ENCODE measurements at regions not wholly inside any gene's neighbourhood (a gene's known extent, or its start where the extent isn't known, plus 50 kb on each side); places are given as distances from the start of the nearest gene placed in this dataset.

GRCh38 chr1:193625255-193625654, 438.8 kb upstream of the B3GALT2 start:
- 100% methylated on average over 1 of the region's 4 CpGs for WGBS (ENCODE audit: insufficient coverage)
- POLR2A ChIA-PET: no interaction called here
- no peak overlapping the region for H3K4me3 Mint-ChIP-seq

GRCh38 chr1:193619911-193620310, 433.5 kb upstream of the B3GALT2 start:
- H3K36me3 ChIP-seq (ENCODE audit: control insufficient read depth in 2 of 2, extremely low read depth in 1 of 2, insufficient read depth in 1 of 2, low read length in 1 of 2): no peaks in the 10 kb centered on the region
- ATAC-seq (replicated peaks in 1 of 4) (no peak), DNase-seq (no peak)
- peaks cover 0 to 8% (median 3%) of the 10 kb centered on the region in 3 donors for H3K9me3 Mint-ChIP-seq
- H3K9me3 ChIP-seq: no peaks in the 10 kb centered on the region
- no peak overlapping the region for H3K4me3 Mint-ChIP-seq
- ChIA-PET POLR2A (no interaction called here), CTCF (interaction anchor here (0.5 to 0.7 kb wide), 2 partner anchors 8 to 97 kb away, joined by 3 to 4 read pairs; no protein-coding TSS in a partner anchor)
- H3K27ac ChIP-seq (ENCODE audit: low read length): no peak overlapping the region
- H3K27me3 Mint-ChIP-seq: no peaks in the 10 kb centered on the region
- H3K27me3 ChIP-seq (replicated peaks in 1 of 2; ENCODE audit: control insufficient read depth in 2 of 2, extremely low read depth in 1 of 2, insufficient read depth in 2 of 2, low read length in 1 of 2): no peaks in the 10 kb centered on the region
- H3K36me3 Mint-ChIP-seq: peaks cover 2% of the 10 kb centered on the region
- no peak overlapping the region for H3K27ac Mint-ChIP-seq
- WGBS (ENCODE audit: insufficient coverage): 67% methylated on average over 1 of the region's 2 CpGs
- H3K4me3 ChIP-seq (ENCODE audit: control insufficient read depth in 1 of 2, extremely low read depth in 1 of 2, low read length in 1 of 2): no peak overlapping the region
- peaks cover 0 to 2% (median 0%) of the 10 kb centered on the region in 3 donors for H3K4me1 Mint-ChIP-seq
- H3K4me1 ChIP-seq (ENCODE audit: control insufficient read depth in 1 of 2, extremely low read depth in 1 of 2, insufficient read depth in 2 of 2, low read length in 2 of 2): no peaks in the 10 kb centered on the region

More at GRCh38 chr1:193625255-193625654, 438.8 kb upstream of the B3GALT2 start:
- ATAC-seq (replicated peaks in 1 of 4) (no peak), DNase-seq (no peak)
- Histone ChIP-seq H3K27me3 (replicated peaks in 1 of 2; ENCODE audit: control insufficient read depth in 2 of 2, extremely low read depth in 1 of 2, insufficient read depth in 2 of 2, low read length in 1 of 2) (no peaks in the 10 kb centered on the region), H3K4me3 (ENCODE audit: control insufficient read depth in 1 of 2, extremely low read depth in 1 of 2, low read length in 1 of 2) (no peak overlapping the region), H3K9me3 (no peaks in the 10 kb centered on the region), H3K27ac (ENCODE audit: low read length) (no peak overlapping the region), H3K4me1 (ENCODE audit: control insufficient read depth in 1 of 2, extremely low read depth in 1 of 2, insufficient read depth in 2 of 2, low read length in 2 of 2) (no peaks in the 10 kb centered on the region), H3K36me3 (ENCODE audit: control insufficient read depth in 2 of 2, extremely low read depth in 1 of 2, insufficient read depth in 1 of 2, low read length in 1 of 2) (no peaks in the 10 kb centered on the region)
- Mint-ChIP-seq H3K4me1 (no peaks in the 10 kb centered on the region), H3K36me3 (no peaks in the 10 kb centered on the region), H3K9me3 (peaks cover 0 to under 1% (median 0%) of the 10 kb centered on the region in 3 donors), H3K27ac (no peak overlapping the region), H3K27me3 (no peaks in the 10 kb centered on the region)
- CTCF ChIA-PET: no interaction called here

GRCh38 chr1:193614817-193615216, 428.4 kb upstream of the B3GALT2 start:
- H3K4me3 ChIP-seq (ENCODE audit: control insufficient read depth in 1 of 2, extremely low read depth in 1 of 2, low read length in 1 of 2): no peak overlapping the region
- no peak overlapping the region for H3K27ac ChIP-seq (ENCODE audit: low read length)
- no peaks in the 10 kb centered on the region for H3K36me3 ChIP-seq (ENCODE audit: control insufficient read depth in 2 of 2, extremely low read depth in 1 of 2, insufficient read depth in 1 of 2, low read length in 1 of 2)
- H3K9me3 ChIP-seq: no peaks in the 10 kb centered on the region
- Mint-ChIP-seq H3K27me3 (no peaks in the 10 kb centered on the region), H3K27ac (no peak overlapping the region), H3K9me3 (peaks cover 0 to 8% (median 3%) of the 10 kb centered on the region in 3 donors), H3K4me3 (no peak overlapping the region), H3K4me1 (peaks cover 0 to 10% (median 6%) of the 10 kb centered on the region in 3 donors), H3K36me3 (peaks cover 2% of the 10 kb centered on the region)
- no peak for ATAC-seq (replicated peaks in 1 of 4)
- 89% methylated on average over 1 of the region's 2 CpGs for WGBS (ENCODE audit: insufficient coverage)
- POLR2A ChIA-PET: no interaction called here
- H3K4me1 ChIP-seq (ENCODE audit: control insufficient read depth in 1 of 2, extremely low read depth in 1 of 2, insufficient read depth in 2 of 2, low read length in 2 of 2): no peaks in the 10 kb centered on the region
- H3K27me3 ChIP-seq (replicated peaks in 1 of 2; ENCODE audit: control insufficient read depth in 2 of 2, extremely low read depth in 1 of 2, insufficient read depth in 2 of 2, low read length in 1 of 2): no peaks in the 10 kb centered on the region
- CTCF ChIA-PET: no interaction called here
- no peak for DNase-seq

- Histone ChIP-seq H3K36me3 (ENCODE audit: control insufficient read depth in 2 of 2, extremely low read depth in 1 of 2, insufficient read depth in 1 of 2, low read length in 1 of 2) (no peaks in the 10 kb centered on the region), H3K9me3 (no peaks in the 10 kb centered on the region), H3K27ac (ENCODE audit: low read length) (no peak overlapping the region), H3K4me3 (ENCODE audit: control insufficient read depth in 1 of 2, extremely low read depth in 1 of 2, low read length in 1 of 2) (no peak overlapping the region), H3K27me3 (replicated peaks in 1 of 2; ENCODE audit: control insufficient read depth in 2 of 2, extremely low read depth in 1 of 2, insufficient read depth in 2 of 2, low read length in 1 of 2) (no peaks in the 10 kb centered on the region), H3K4me1 (ENCODE audit: control insufficient read depth in 1 of 2, extremely low read depth in 1 of 2, insufficient read depth in 2 of 2, low read length in 2 of 2) (no peaks in the 10 kb centered on the region)
- H3K4me3 Mint-ChIP-seq: no peak overlapping the region
- ChIA-PET POLR2A (no interaction called here), CTCF (interaction anchor here in 1 of 2 donors (0.6 kb wide), 1 partner anchor 613 kb away, joined by 5 read pairs; no protein-coding TSS in a partner anchor)
- no peaks in the 10 kb centered on the region for H3K27me3 Mint-ChIP-seq
- peaks cover 2% of the 10 kb centered on the region for H3K36me3 Mint-ChIP-seq
- DNase-seq: no peak
- WGBS (ENCODE audit: insufficient coverage): 100% methylated on average over 2 of the region's 3 CpGs
- ATAC-seq (replicated peaks in 1 of 4): no peak
- H3K27ac Mint-ChIP-seq: no peak overlapping the region
- H3K4me1 Mint-ChIP-seq: peaks cover 0 to 15% (median 11%) of the 10 kb centered on the region in 3 donors
- peaks cover 0 to 8% (median 3%) of the 10 kb centered on the region in 3 donors for H3K9me3 Mint-ChIP-seq
Measured at GRCh38 chr1:193614275-193614674, 427.9 kb upstream of the B3GALT2 start.

GRCh38 chr1:193613041-193613440, 426.6 kb upstream of the B3GALT2 start:
- H3K27me3 ChIP-seq (replicated peaks in 1 of 2; ENCODE audit: control insufficient read depth in 2 of 2, extremely low read depth in 1 of 2, insufficient read depth in 2 of 2, low read length in 1 of 2): no peaks in the 10 kb centered on the region
- no CpG with 5 or more reads among the region's 2 CpGs for WGBS (ENCODE audit: insufficient coverage)
- peaks cover 0 to 24% (median 17%) of the 10 kb centered on the region in 3 donors for H3K4me1 Mint-ChIP-seq
- DNase-seq: no peak
- CTCF ChIA-PET: no interaction called here
- H3K4me1 ChIP-seq (ENCODE audit: control insufficient read depth in 1 of 2, extremely low read depth in 1 of 2, insufficient read depth in 2 of 2, low read length in 2 of 2): no peaks in the 10 kb centered on the region
- no peak for ATAC-seq (replicated peaks in 1 of 4)
- H3K27ac Mint-ChIP-seq: peak overlapping the region in 1 of 2 donors; percentile 4
- no peak overlapping the region for H3K4me3 ChIP-seq (ENCODE audit: control insufficient read depth in 1 of 2, extremely low read depth in 1 of 2, low read length in 1 of 2)
- H3K36me3 ChIP-seq (ENCODE audit: control insufficient read depth in 2 of 2, extremely low read depth in 1 of 2, insufficient read depth in 1 of 2, low read length in 1 of 2): no peaks in the 10 kb centered on the region
- POLR2A ChIA-PET: no interaction called here
- H3K27me3 Mint-ChIP-seq: no peaks in the 10 kb centered on the region
- peaks cover 8 to 12% (median 10%) of the 10 kb centered on the region in 3 donors for H3K9me3 Mint-ChIP-seq
- no peaks in the 10 kb centered on the region for H3K9me3 ChIP-seq
- H3K27ac ChIP-seq (ENCODE audit: low read length): no peak overlapping the region
- no peak overlapping the region for H3K4me3 Mint-ChIP-seq
- H3K36me3 Mint-ChIP-seq: peaks cover 2% of the 10 kb centered on the region

GRCh38 chr1:193609592-193609991, 423.2 kb upstream of the B3GALT2 start:
- WGBS (ENCODE audit: insufficient coverage): no CpG with 5 or more reads among the region's 2 CpGs
- H3K4me3 ChIP-seq (ENCODE audit: control insufficient read depth in 1 of 2, extremely low read depth in 1 of 2, low read length in 1 of 2): no peak overlapping the region
- POLR2A ChIA-PET: interaction anchor here (0.6 to 0.7 kb wide), 3 partner anchors 25 to 618 kb away, joined by 3 to 4 read pairs (median 3); no protein-coding TSS in a partner anchor
- peak in 2 of 4 experiments; percentile 40 to 45 for ATAC-seq (replicated peaks in 1 of 4)
- H3K4me3 Mint-ChIP-seq: no peak overlapping the region
- H3K27ac ChIP-seq (ENCODE audit: low read length): peak overlapping the region; percentile 14
- H3K27me3 ChIP-seq (replicated peaks in 1 of 2; ENCODE audit: control insufficient read depth in 2 of 2, extremely low read depth in 1 of 2, insufficient read depth in 2 of 2, low read length in 1 of 2): no peaks in the 10 kb centered on the region
- no peaks in the 10 kb centered on the region for H3K9me3 ChIP-seq
- H3K27ac Mint-ChIP-seq: peak overlapping the region; percentile 70 to 82
- CTCF ChIA-PET: no interaction called here
- H3K36me3 Mint-ChIP-seq: no peaks in the 10 kb centered on the region
- H3K4me1 Mint-ChIP-seq: peaks cover 0 to 30% (median 23%) of the 10 kb centered on the region in 3 donors
- no peaks in the 10 kb centered on the region for H3K27me3 Mint-ChIP-seq
- no peaks in the 10 kb centered on the region for H3K4me1 ChIP-seq (ENCODE audit: control insufficient read depth in 1 of 2, extremely low read depth in 1 of 2, insufficient read depth in 2 of 2, low read length in 2 of 2)
- H3K9me3 Mint-ChIP-seq: peaks cover 7 to 13% (median 9%) of the 10 kb centered on the region in 3 donors
- no peaks in the 10 kb centered on the region for H3K36me3 ChIP-seq (ENCODE audit: control insufficient read depth in 2 of 2, extremely low read depth in 1 of 2, insufficient read depth in 1 of 2, low read length in 1 of 2)
- no peak for DNase-seq

GRCh38 chr1:193607787-193608186, 421.4 kb upstream of the B3GALT2 start:
- H3K27me3 ChIP-seq (replicated peaks in 1 of 2; ENCODE audit: control insufficient read depth in 2 of 2, extremely low read depth in 1 of 2, insufficient read depth in 2 of 2, low read length in 1 of 2): no peaks in the 10 kb centered on the region
- POLR2A ChIA-PET: no interaction called here
- H3K4me1 ChIP-seq (ENCODE audit: control insufficient read depth in 1 of 2, extremely low read depth in 1 of 2, insufficient read depth in 2 of 2, low read length in 2 of 2): no peaks in the 10 kb centered on the region
- no peak for ATAC-seq (replicated peaks in 1 of 4)
- Mint-ChIP-seq H3K9me3 (peaks cover 7 to 13% (median 9%) of the 10 kb centered on the region in 3 donors), H3K27me3 (no peaks in the 10 kb centered on the region), H3K4me1 (peaks cover 0 to 34% (median 23%) of the 10 kb centered on the region in 3 donors), H3K27ac (no peak overlapping the region), H3K36me3 (no peaks in the 10 kb centered on the region), H3K4me3 (no peak overlapping the region)
- no peak overlapping the region for H3K4me3 ChIP-seq (ENCODE audit: control insufficient read depth in 1 of 2, extremely low read depth in 1 of 2, low read length in 1 of 2)
- DNase-seq: no peak
- no peaks in the 10 kb centered on the region for H3K9me3 ChIP-seq
- 100% methylated on average over 2 of the region's 3 CpGs for WGBS (ENCODE audit: insufficient coverage)
- no peaks in the 10 kb centered on the region for H3K36me3 ChIP-seq (ENCODE audit: control insufficient read depth in 2 of 2, extremely low read depth in 1 of 2, insufficient read depth in 1 of 2, low read length in 1 of 2)
- CTCF ChIA-PET: no interaction called here
- H3K27ac ChIP-seq (ENCODE audit: low read length): no peak overlapping the region

All from T-cell (primary cell).